Right cardiac atrium (tissue), 5 donors: ENCODE measurements at regions not wholly inside any gene's neighbourhood (a gene's known extent, or its start where the extent isn't known, plus 50 kb on each side); places are given as distances from the start of the nearest gene placed in this dataset.
A peak's percentile ranks its signal among the peaks of the same experiment; 100 is the strongest.

ENCODE experiments used
- ATAC-seq, 2 donors: fragments of 200-7000 bp; cut with Tn5 transposase; one replicate each; pipeline versions ENCODE4 v1.8.0 to v1.9.1; 2020; ENCODE audit warnings: moderate library complexity in 2 of 2, mild to moderate bottlenecking in 1 of 2
- DNase-seq, 3 donors: peaks; one replicate each; pipeline ENCODE4 v3.0.0-alpha.2; 2020
- H3K27ac ChIP-seq: one replicate; pipeline ENCODE4 v1.5.1; 2013; ENCODE audit warnings: mild to moderate bottlenecking, low read length, control low read depth, moderate library complexity
- H3K27me3 ChIP-seq: one replicate; pipeline ENCODE4 v1.6.1; 2013; ENCODE audit not compliant: control insufficient read depth, insufficient read depth
- H3K4me1 ChIP-seq: one replicate; pipeline ENCODE4 v1.6.1; 2013; ENCODE audit warnings: low read length; ENCODE audit not compliant: control insufficient read depth, insufficient read depth
- H3K4me3 ChIP-seq: one replicate; pipeline ENCODE4 v1.5.1; 2013; ENCODE audit warnings: low read length, control low read depth
- H3K9me3 ChIP-seq: one replicate; pipeline ENCODE4 v1.6.1; 2013; ENCODE audit warnings: low read length; ENCODE audit not compliant: control insufficient read depth
- WGBS: extraction: QIAGEN DNeasy Blood & Tissue Kit; methylation state at CpG from one replicate; pipeline ENCODE4 v1.1.7; 2013; 5-methylcytosine and 5-hydroxymethylcytosine counted together
- intact Hi-C, 4 donors: fragments of 100-400 bp; cut with DNase I; formaldehyde crosslinking; loops; one replicate each; pipeline versions ENCODE4 v1.11.0 to v1.14.0; 2022 to 2023
- donor health status: healthy with polysubstance abuse.
- donor health status: DM: no; HTN: yes; CAD: no.
- donor health status: DM: no; HTN: no; CAD: no.
- donor health status: DM: no; HTN: yes; CAD: no; lungs with severe emphysema.
- donor health status: DM: yes; HTN: yes; CAD: no.

- DNase-seq (no peak), ATAC-seq (no peak)
- Histone ChIP-seq H3K9me3 (no peaks in the 10 kb centered on the region), H3K4me1 (no peaks in the 10 kb centered on the region), H3K27me3 (no peaks in the 10 kb centered on the region), H3K27ac (no peak overlapping the region), H3K4me3 (no peak overlapping the region)
- intact Hi-C loops: no loop called here
- WGBS: 78% methylated on average over 4 of the region's 4 CpGs
Measured at GRCh38 chr1:79215311-79215710, 208.8 kb upstream of the ADGRL4 start.

- Histone ChIP-seq H3K27ac (no peak overlapping the region), H3K9me3 (no peaks in the 10 kb centered on the region), H3K4me3 (no peak overlapping the region), H3K4me1 (no peaks in the 10 kb centered on the region), H3K27me3 (no peaks in the 10 kb centered on the region)
- WGBS: 79% methylated on average over 4 of the region's 4 CpGs
- ATAC-seq: no peak
- intact Hi-C loops: no loop called here
- no peak for DNase-seq
Measured at GRCh38 chr1:79207786-79208185, 201.3 kb upstream of the ADGRL4 start.

DNA sequence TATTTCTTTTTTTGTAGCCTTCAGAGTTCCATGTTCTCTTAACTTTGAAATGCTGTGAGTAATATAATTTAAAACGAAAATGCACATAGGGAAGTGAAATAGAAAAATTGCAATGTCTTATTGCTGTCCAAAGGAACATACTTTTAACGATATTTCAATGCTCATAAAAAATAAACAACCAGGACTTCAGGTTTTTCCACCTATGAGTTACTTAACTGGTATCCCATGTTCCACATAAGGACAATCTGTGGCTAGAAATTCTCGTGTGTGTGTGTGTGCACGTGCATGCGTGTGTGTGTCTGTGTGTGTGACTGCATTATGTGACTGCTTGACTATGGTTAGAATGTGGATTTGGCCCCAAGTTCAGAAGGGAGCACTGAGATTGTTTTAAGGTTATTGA, 200.8 kb upstream of the ADGRL4 start:
- H3K27me3 ChIP-seq: no peaks in the 10 kb centered on the region
- no peak for DNase-seq

DNA sequence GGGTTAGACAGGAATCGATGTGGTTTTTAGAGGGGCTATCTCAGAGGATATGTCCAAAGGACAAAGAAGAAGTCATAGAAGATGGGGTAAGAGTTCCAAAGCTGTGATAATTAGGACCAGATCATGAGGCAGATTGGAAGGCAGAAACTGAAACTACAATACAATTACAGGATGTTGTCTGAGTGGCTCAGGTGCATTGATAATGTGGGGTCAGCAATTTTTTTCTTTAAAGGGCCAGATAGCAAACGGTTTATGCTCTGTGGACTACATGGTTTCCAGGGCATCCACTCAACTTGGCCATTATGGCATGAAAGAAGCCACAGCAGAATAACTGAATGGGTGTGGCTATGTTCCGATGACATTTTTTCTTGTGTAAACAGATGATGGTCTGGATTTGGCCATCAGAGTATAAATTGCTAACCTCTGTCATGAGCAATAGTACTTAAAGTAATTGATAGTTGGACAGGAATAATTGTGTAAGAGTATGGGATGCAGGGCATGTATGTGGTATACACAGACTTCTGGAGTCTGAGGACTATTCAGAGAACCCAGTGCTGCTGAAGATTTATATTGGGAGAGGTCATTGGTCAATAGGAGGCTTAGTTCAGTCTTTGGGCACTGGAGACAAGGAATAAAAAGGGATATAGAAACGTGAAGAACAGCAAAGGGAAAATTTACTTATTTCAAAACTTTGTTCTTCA, 198.4 kb upstream of the ADGRL4 start:
- no peaks in the 10 kb centered on the region for H3K27me3 ChIP-seq
- WGBS: 67% methylated on average over 4 of the region's 4 CpGs
- no peak for DNase-seq

More for the DNA sequence above, 200.8 kb upstream of the ADGRL4 start:
- H3K4me1 ChIP-seq: no peaks in the 10 kb centered on the region
- ATAC-seq: no peak
- no peaks in the 10 kb centered on the region for H3K9me3 ChIP-seq
- H3K4me3 ChIP-seq: no peak overlapping the region
- no peak overlapping the region for H3K27ac ChIP-seq
- intact Hi-C loops: no loop called here
- 86% methylated on average over 5 of the region's 5 CpGs for WGBS

DNA sequence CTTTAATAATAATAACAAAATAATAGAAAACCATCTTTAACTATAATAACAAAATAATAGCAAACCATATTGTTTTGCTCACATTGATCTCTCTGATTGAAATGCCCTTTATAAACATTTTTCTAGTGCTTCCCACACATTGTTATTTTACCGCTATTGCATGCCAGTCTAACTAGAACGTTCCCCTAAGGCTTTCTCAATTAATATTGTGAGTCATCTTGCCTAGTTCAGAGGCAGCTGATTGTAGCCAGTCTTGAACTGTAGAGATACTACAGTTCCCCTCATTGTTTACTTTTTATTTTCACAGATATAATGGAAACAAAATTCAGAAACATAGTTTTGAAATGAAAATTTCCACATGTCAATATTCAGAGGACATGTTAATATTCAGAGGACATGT, 192.3 kb upstream of the ADGRL4 start:
- no peak for ATAC-seq
- no peaks in the 10 kb centered on the region for H3K9me3 ChIP-seq
- H3K27ac ChIP-seq: no peak overlapping the region
- H3K27me3 ChIP-seq: no peaks in the 10 kb centered on the region
- no peak for DNase-seq
- H3K4me3 ChIP-seq: no peak overlapping the region
- H3K4me1 ChIP-seq: no peaks in the 10 kb centered on the region
- intact Hi-C loops: loop anchor here in 2 of 4 donors (5.0 to 10.0 kb wide), 2 partner anchors 354 to 357 kb away; no protein-coding TSS in a partner anchor
- 26% methylated on average over 2 of the region's 2 CpGs for WGBS

More for the DNA sequence above, 198.4 kb upstream of the ADGRL4 start:
- H3K9me3 ChIP-seq: no peaks in the 10 kb centered on the region
- no peaks in the 10 kb centered on the region for H3K4me1 ChIP-seq
- H3K27ac ChIP-seq: no peak overlapping the region
- no peak for ATAC-seq
- intact Hi-C loops: no loop called here
- H3K4me3 ChIP-seq: no peak overlapping the region

DNA sequence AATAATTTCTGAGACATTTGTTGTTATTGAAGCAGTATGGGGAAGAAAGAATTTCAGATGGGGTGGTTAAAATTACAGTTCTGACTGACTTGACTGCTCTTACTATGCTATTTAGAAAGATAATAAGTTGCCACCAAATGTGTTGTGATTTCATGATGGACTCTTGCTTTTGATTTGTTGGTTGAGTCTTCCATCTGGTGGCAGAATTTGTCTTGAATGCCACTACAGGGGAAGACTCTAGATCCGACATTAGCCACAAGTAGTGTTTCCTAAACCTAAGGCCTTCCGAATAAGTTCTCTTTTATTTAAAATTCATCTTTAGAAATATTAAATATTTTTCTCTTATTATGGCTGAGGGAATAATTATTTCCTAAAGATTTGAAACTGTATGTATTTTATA, 190.9 kb upstream of the ADGRL4 start:
- no peak overlapping the region for H3K4me3 ChIP-seq
- H3K27me3 ChIP-seq: no peaks in the 10 kb centered on the region
- H3K9me3 ChIP-seq: no peaks in the 10 kb centered on the region
- ATAC-seq: no peak
- no peaks in the 10 kb centered on the region for H3K4me1 ChIP-seq
- 62% methylated on average over 2 of the region's 2 CpGs for WGBS
- DNase-seq: no peak
- no peak overlapping the region for H3K27ac ChIP-seq
- intact Hi-C loops: loop anchor here in 3 of 4 donors (2.0 to 10.0 kb wide), 3 partner anchors 353 to 357 kb away; no protein-coding TSS in a partner anchor

DNA sequence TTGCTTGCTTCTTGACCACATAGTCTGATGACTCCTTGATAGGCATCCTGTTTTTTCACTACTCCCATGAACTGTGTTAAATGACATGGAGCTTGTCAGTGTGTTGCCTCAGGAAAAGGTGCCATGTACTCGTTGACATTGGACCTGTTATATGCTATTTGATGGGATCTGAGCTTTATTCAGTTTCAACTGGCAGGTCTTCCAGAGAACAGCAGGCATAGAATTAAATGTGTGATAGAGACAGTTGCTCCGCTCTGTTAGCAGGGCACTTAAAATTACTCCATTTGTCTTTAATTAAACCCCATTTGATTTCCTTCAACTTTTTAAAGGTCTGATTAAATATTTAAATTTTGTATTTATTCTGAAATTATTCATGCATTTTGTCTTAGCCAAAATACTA, 189.7 kb upstream of the ADGRL4 start:
- no peak overlapping the region for H3K4me3 ChIP-seq
- ATAC-seq: no peak
- no peaks in the 10 kb centered on the region for H3K9me3 ChIP-seq
- WGBS: 88% methylated on average over 2 of the region's 2 CpGs
- intact Hi-C loops: loop anchor here in 3 of 4 donors (2.0 to 10.0 kb wide), 3 partner anchors 351 to 355 kb away; no protein-coding TSS in a partner anchor
- no peak for DNase-seq
- no peak overlapping the region for H3K27ac ChIP-seq
- no peaks in the 10 kb centered on the region for H3K4me1 ChIP-seq
- no peaks in the 10 kb centered on the region for H3K27me3 ChIP-seq

DNA sequence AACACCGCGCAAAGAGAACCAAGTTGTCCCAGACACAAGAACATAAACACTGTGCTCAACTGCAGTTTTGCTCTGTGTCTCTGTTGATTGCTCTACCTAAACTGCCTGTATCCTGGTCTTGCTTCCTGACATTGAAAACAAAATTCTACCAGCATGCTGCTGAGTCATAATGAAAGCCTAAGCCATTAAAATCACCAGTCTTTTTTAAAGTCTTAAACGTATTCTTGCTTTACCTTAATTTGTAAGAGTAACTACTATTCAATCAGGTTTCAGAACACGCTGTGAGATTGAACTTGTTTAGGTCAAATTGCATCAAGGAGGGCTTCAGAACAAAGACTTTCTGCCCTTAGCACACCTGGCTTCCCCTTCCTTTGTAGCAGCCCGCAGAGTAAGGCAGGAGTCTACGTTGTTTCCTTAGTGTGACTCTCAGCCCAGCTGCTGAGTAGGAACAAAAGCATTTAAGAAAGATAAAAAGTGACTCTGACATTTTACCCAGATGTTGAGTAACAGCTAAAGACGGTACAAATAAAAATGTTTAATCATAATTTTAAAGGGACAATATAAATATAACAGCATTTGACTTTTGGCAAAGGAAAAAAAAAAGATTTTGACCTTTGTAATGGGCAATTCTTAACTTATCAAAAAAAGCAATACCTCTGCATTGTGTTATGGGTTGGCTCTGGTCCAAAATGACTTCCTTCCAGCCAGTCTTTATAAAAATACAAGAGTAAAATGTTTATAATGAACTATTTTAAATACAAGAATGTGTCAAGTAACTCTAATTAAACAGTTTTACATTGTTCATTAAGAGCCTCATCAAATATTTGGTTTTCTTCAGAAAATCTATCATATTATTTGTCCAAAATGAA, 186.9 kb upstream of the ADGRL4 start:
- ATAC-seq: peak in 1 of 2 donors; percentile 64
- intact Hi-C loops: loop anchor here in 1 of 4 donors (10.0 kb wide), 1 partner anchor 349 kb away; no protein-coding TSS in a partner anchor

GRCh38 chr1:79190074-79190473, 183.5 kb upstream of the ADGRL4 start:
- WGBS: 71% methylated on average over 1 of the region's 1 CpG
- no peaks in the 10 kb centered on the region for H3K27me3 ChIP-seq
- H3K4me1 ChIP-seq: no peaks in the 10 kb centered on the region
- DNase-seq: no peak
- H3K4me3 ChIP-seq: no peak overlapping the region
- no peak for ATAC-seq
- H3K27ac ChIP-seq: no peak overlapping the region
- intact Hi-C loops: loop anchor here in 1 of 4 donors (10.0 kb wide), 1 partner anchor 345 kb away; no protein-coding TSS in a partner anchor
- H3K9me3 ChIP-seq: no peaks in the 10 kb centered on the region

More for the DNA sequence above, 186.9 kb upstream of the ADGRL4 start:
- Histone ChIP-seq H3K9me3 (no peaks in the 10 kb centered on the region), H3K4me1 (no peaks in the 10 kb centered on the region), H3K4me3 (no peak overlapping the region), H3K27ac (peak overlapping the region; percentile 45), H3K27me3 (no peaks in the 10 kb centered on the region)
- 39% methylated on average over 7 of the region's 7 CpGs for WGBS
- DNase-seq: peak in 1 of 3 donors; percentile 11

DNA sequence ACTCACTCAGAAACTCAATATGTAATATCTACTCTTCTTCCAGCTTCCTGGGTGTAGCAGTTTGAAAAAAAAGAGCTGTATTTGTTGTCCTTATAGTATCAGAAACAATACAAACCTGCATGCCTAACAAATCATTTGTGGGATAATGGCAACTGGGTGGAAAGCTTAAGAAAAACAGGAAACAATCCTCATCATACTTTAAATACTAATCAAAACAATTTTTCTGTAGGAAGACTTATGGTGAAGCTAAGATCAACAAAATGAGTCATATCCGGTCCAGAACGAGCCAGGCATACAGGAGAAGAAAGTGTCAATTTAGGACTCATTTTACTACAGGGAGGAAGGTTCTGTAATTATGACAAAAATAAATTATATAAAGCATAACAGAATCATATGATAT, 181.8 kb upstream of the ADGRL4 start:
- no peak overlapping the region for H3K27ac ChIP-seq
- H3K4me3 ChIP-seq: no peak overlapping the region
- no peaks in the 10 kb centered on the region for H3K27me3 ChIP-seq
- ATAC-seq (no peak), DNase-seq (no peak)
- WGBS: 47% methylated on average over 2 of the region's 2 CpGs
- no peaks in the 10 kb centered on the region for H3K9me3 ChIP-seq
- intact Hi-C loops: no loop called here
- no peaks in the 10 kb centered on the region for H3K4me1 ChIP-seq

- ATAC-seq: no peak
- Histone ChIP-seq H3K4me1 (no peaks in the 10 kb centered on the region), H3K27ac (no peak overlapping the region), H3K27me3 (no peaks in the 10 kb centered on the region), H3K9me3 (no peaks in the 10 kb centered on the region), H3K4me3 (no peak overlapping the region)
- intact Hi-C loops: no loop called here
- DNase-seq: no peak
Measured at GRCh38 chr1:79186260-79186659, 179.7 kb upstream of the ADGRL4 start.
